Osteoblast (primary cell): ENCODE measurements at regions not wholly inside any gene's neighbourhood (a gene's known extent, or its start where the extent isn't known, plus 50 kb on each side); places are given as distances from the start of the nearest gene placed in this dataset.

ENCODE experiments used
- DNase-seq: peaks from one replicate; pipeline ENCODE4 v3.0.0; 2011; ENCODE audit warnings: low spot score, mixed read lengths; ENCODE audit not compliant: insufficient read length; ENCODE audit errors: missing footprints
- H2AFZ ChIP-seq: 2 replicates; pipeline ENCODE4 v1.6.0; 2011; ENCODE audit warnings: mild to moderate bottlenecking, low read length
- H3K27ac ChIP-seq: 2 replicates; pipeline ENCODE4 v1.5.1; 2011; ENCODE audit warnings: mild to moderate bottlenecking, low read depth, low read length, moderate library complexity
- H3K27me3 ChIP-seq: 2 replicates; pipeline ENCODE4 v1.6.0; 2012; ENCODE audit warnings: mild to moderate bottlenecking, control low read depth, inconsistent platforms, low read length, moderate library complexity; ENCODE audit not compliant: insufficient read depth
- H3K36me3 ChIP-seq: 2 replicates; pipeline ENCODE4 v1.5.1; 2011; ENCODE audit warnings: mild to moderate bottlenecking, low read length, control low read depth, moderate library complexity; ENCODE audit not compliant: insufficient read depth
- H3K4me1 ChIP-seq: 2 replicates; pipeline ENCODE4 v1.5.1; 2011; ENCODE audit warnings: mild to moderate bottlenecking, low read length, control low read depth, moderate library complexity; ENCODE audit not compliant: insufficient read depth
- H3K4me2 ChIP-seq: 2 replicates; pipeline ENCODE4 v1.6.0; 2011; ENCODE audit warnings: mild to moderate bottlenecking, low read length; ENCODE audit not compliant: insufficient read depth
- H3K4me3 ChIP-seq: fragments of 200-600 bp; sonication (generic); 3 replicates; pipeline ENCODE4 v1.5.1; 2012; ENCODE audit warnings: mild to moderate bottlenecking, low read length, inconsistent platforms; ENCODE audit not compliant: insufficient read depth
- H3K79me2 ChIP-seq: 2 replicates; pipeline ENCODE4 v1.6.0; 2012; ENCODE audit warnings: mild to moderate bottlenecking, low read length, control low read depth, inconsistent platforms; ENCODE audit not compliant: insufficient read depth
- H3K9me3 ChIP-seq: 2 replicates; pipeline ENCODE4 v1.5.1; 2011; ENCODE audit warnings: low read depth, low read length, control low read depth
- H4K20me1 ChIP-seq: 2 replicates; pipeline ENCODE4 v1.6.0; 2012; ENCODE audit warnings: mild to moderate bottlenecking, low read length, control low read depth; ENCODE audit not compliant: insufficient read depth
- CTCF ChIP-seq: IDR thresholded peaks from 2 replicates; pipeline ENCODE4 v1.5.1; 2011; ENCODE audit warnings: mild to moderate bottlenecking, low read depth, low read length, moderate library complexity; ENCODE audit errors: extremely low read depth

GRCh38 chr1:34354367-34354766 lies 177.7 kb downstream of the C1orf94 start:
- H2AFZ ChIP-seq, result no peak overlapping the region
- no peaks in the 10 kb centered on the region for H3K27me3 ChIP-seq
- no peaks in the 10 kb centered on the region for H3K79me2 ChIP-seq
- no peak overlapping the region for H3K4me2 ChIP-seq
- no peak overlapping the region for H3K4me3 ChIP-seq
- H3K4me1 ChIP-seq, result no peaks in the 10 kb centered on the region
- H3K27ac ChIP-seq, result no peak overlapping the region
- no peaks in the 10 kb centered on the region for H3K36me3 ChIP-seq
- peaks cover 3% of the 10 kb centered on the region for H3K9me3 ChIP-seq
- DNase-seq, result no peak
- no peak for TF ChIP-seq CTCF
- no peaks in the 10 kb centered on the region for H4K20me1 ChIP-seq

GRCh38 chr1:34356853-34357252 lies 180.1 kb downstream of the C1orf94 start:
- H2AFZ ChIP-seq, result no peak overlapping the region
- no peaks in the 10 kb centered on the region for H3K36me3 ChIP-seq
- H3K4me1 ChIP-seq, result no peaks in the 10 kb centered on the region
- H3K4me2 ChIP-seq, result no peak overlapping the region
- DNase-seq, result no peak
- no peaks in the 10 kb centered on the region for H3K27me3 ChIP-seq
- H3K4me3 ChIP-seq, result no peak overlapping the region
- no peaks in the 10 kb centered on the region for H4K20me1 ChIP-seq
- H3K9me3 ChIP-seq, result peaks cover 3% of the 10 kb centered on the region
- H3K27ac ChIP-seq, result no peak overlapping the region
- no peak for TF ChIP-seq CTCF
- no peaks in the 10 kb centered on the region for H3K79me2 ChIP-seq

GRCh38 chr1:34358636-34359035 lies 181.9 kb downstream of the C1orf94 start:
- H3K4me1 ChIP-seq, result no peaks in the 10 kb centered on the region
- no peak overlapping the region for H3K27ac ChIP-seq
- H2AFZ ChIP-seq, result no peak overlapping the region
- no peak for TF ChIP-seq CTCF
- no peak overlapping the region for H3K4me2 ChIP-seq
- H3K36me3 ChIP-seq, result no peaks in the 10 kb centered on the region
- H3K4me3 ChIP-seq, result no peak overlapping the region
- no peak for DNase-seq
- H3K9me3 ChIP-seq, result no peaks in the 10 kb centered on the region
- no peaks in the 10 kb centered on the region for H3K79me2 ChIP-seq
- no peaks in the 10 kb centered on the region for H4K20me1 ChIP-seq
- no peaks in the 10 kb centered on the region for H3K27me3 ChIP-seq

- Histone ChIP-seq H3K9me3 (no peaks in the 10 kb centered on the region), H3K27me3 (no peaks in the 10 kb centered on the region), H3K27ac (no peak overlapping the region), H3K79me2 (no peaks in the 10 kb centered on the region), H3K4me2 (no peak overlapping the region), H2AFZ (no peak overlapping the region), H3K36me3 (no peaks in the 10 kb centered on the region), H3K4me3 (no peak overlapping the region), H4K20me1 (no peaks in the 10 kb centered on the region), H3K4me1 (no peaks in the 10 kb centered on the region)
- no peak for DNase-seq
- TF ChIP-seq CTCF, result no peak
Measured at GRCh38 chr1:34359411-34359810, 182.7 kb downstream of the C1orf94 start.
